ENCODE measurements at regions not wholly inside any gene's neighbourhood (a gene's known extent, or its start where the extent isn't known, plus 50 kb on each side); places are given as distances from the start of the nearest gene placed in this dataset.

- TF ChIP-seq EZH2phosphoT487 (IDR thresholded peaks at IDR 0.05; ENCODE audit: low read length): no peak
- no peak for TF ChIP-seq CTCF (IDR thresholded peaks at IDR 0.05; ENCODE audit: low read length)
Measured at GRCh38 chr13:65540175-65540574, 1690.0 kb downstream of the PCDH9 start.

Measured in MM.1S (cell line).